ENCODE measurements at regions not wholly inside any gene's neighbourhood (a gene's known extent, or its start where the extent isn't known, plus 50 kb on each side); places are given as distances from the start of the nearest gene placed in this dataset.

GRCh38 chr17:6328279-6328678 lies 106.6 kb downstream of the AIPL1 start:
- H3K4me3 ChIP-seq (ENCODE audit: low read depth, low read length): no peak overlapping the region
- no peak for TF ChIP-seq CTCF (IDR thresholded peaks at IDR 0.05; ENCODE audit: low read depth, low read length, missing control alignments)
- DNase-seq (ENCODE audit: low read depth): no peak
- in situ Hi-C loops (cut with HindIII; ENCODE audit: low sequenced_read_pairs): no loop called here

GRCh38 chr17:6327007-6327406 lies 107.9 kb downstream of the AIPL1 start:
- peak; percentile 4 for TF ChIP-seq CTCF (IDR thresholded peaks at IDR 0.05; ENCODE audit: low read depth, low read length, missing control alignments)
- DNase-seq (ENCODE audit: low read depth): no peak

GRCh38 chr17:6326483-6326882 lies 108.4 kb downstream of the AIPL1 start:
- in situ Hi-C loops (cut with HindIII; ENCODE audit: low sequenced_read_pairs): no loop called here
- DNase-seq (ENCODE audit: low read depth): no peak
- TF ChIP-seq CTCF (IDR thresholded peaks at IDR 0.05; ENCODE audit: low read depth, low read length, missing control alignments): no peak
- no peak overlapping the region for H3K4me3 ChIP-seq (ENCODE audit: low read depth, low read length)

More at GRCh38 chr17:6327007-6327406, 107.9 kb downstream of the AIPL1 start:
- H3K4me3 ChIP-seq (ENCODE audit: low read depth, low read length): no peak overlapping the region
- in situ Hi-C loops (cut with HindIII; ENCODE audit: low sequenced_read_pairs): no loop called here

GRCh38 chr17:6325741-6326140 lies 109.2 kb downstream of the AIPL1 start:
- no peak for DNase-seq (ENCODE audit: low read depth)
- in situ Hi-C loops (cut with HindIII; ENCODE audit: low sequenced_read_pairs): no loop called here
- H3K4me3 ChIP-seq (ENCODE audit: low read depth, low read length): no peak overlapping the region
- no peak for TF ChIP-seq CTCF (IDR thresholded peaks at IDR 0.05; ENCODE audit: low read depth, low read length, missing control alignments)

- no peak overlapping the region for H3K4me3 ChIP-seq (ENCODE audit: low read depth, low read length)
- DNase-seq (ENCODE audit: low read depth): no peak
- no peak for TF ChIP-seq CTCF (IDR thresholded peaks at IDR 0.05; ENCODE audit: low read depth, low read length, missing control alignments)
- in situ Hi-C loops (cut with HindIII; ENCODE audit: low sequenced_read_pairs): no loop called here
These were observed 109.9 kb downstream of the AIPL1 start for GRCh38 chr17:6325051-6325450.

GRCh38 chr17:6323626-6324356 lies 111.1 kb downstream of the AIPL1 start:
- H3K4me3 ChIP-seq (ENCODE audit: low read depth, low read length): no peak overlapping the region
- TF ChIP-seq CTCF (IDR thresholded peaks at IDR 0.05; ENCODE audit: low read depth, low read length, missing control alignments): no peak
- no peak for DNase-seq (ENCODE audit: low read depth)
- in situ Hi-C loops (cut with HindIII; ENCODE audit: low sequenced_read_pairs): no loop called here
